ENCODE measurements at regions not wholly inside any gene's neighbourhood (a gene's known extent, or its start where the extent isn't known, plus 50 kb on each side); places are given as distances from the start of the nearest gene placed in this dataset.
A peak's percentile ranks its signal among the peaks of the same experiment; 100 is the strongest.
"Not testable (repeated sequence)": the region's sequence is repeated elsewhere in the genome, so short reads cannot be mapped to it uniquely, and the experiment has no call there.

GRCh38 chr9:100731557-100731956, 153.7 kb downstream of the CAVIN4 start (continued):
- TF ChIP-seq USF2 (CRISPR knock-in tag; IDR thresholded peaks at IDR 0.05), result no peak

- DNase-seq (ENCODE audit: low spot score), result no peak
- no peak for TF ChIP-seq OVOL2 (CRISPR knock-in tag; IDR thresholded peaks at IDR 0.05; ENCODE audit: borderline replicate concordance)
- TF ChIP-seq GTF2I (CRISPR knock-in tag; conservative IDR thresholded peaks at IDR 0.05), result no peak
- no peak for TF ChIP-seq E2F1 (CRISPR knock-in tag; IDR thresholded peaks at IDR 0.05)
- no peak for TF ChIP-seq GABPB1 (CRISPR knock-in tag; IDR thresholded peaks at IDR 0.05)
- TF ChIP-seq NFYB (CRISPR knock-in tag; conservative IDR thresholded peaks at IDR 0.05; ENCODE audit: low read depth), result no peak
- TF ChIP-seq ZNF396 (CRISPR knock-in tag; IDR thresholded peaks at IDR 0.05; ENCODE audit: borderline replicate concordance), result no peak
- TF ChIP-seq MXD4 (CRISPR knock-in tag; IDR thresholded peaks at IDR 0.05; ENCODE audit: borderline replicate concordance), result no peak
- TF ChIP-seq MLX (CRISPR knock-in tag; IDR thresholded peaks at IDR 0.05), result no peak
- no peak for TF ChIP-seq ZNF512 (CRISPR knock-in tag; IDR thresholded peaks at IDR 0.05; ENCODE audit: borderline replicate concordance)
- no peak for TF ChIP-seq ZNF425 (CRISPR knock-in tag; conservative IDR thresholded peaks at IDR 0.05)
- TF ChIP-seq CREM (CRISPR knock-in tag; IDR thresholded peaks at IDR 0.05), result no peak
- no peak for TF ChIP-seq CREB1 (CRISPR knock-in tag; IDR thresholded peaks at IDR 0.05)
- peaks cover 13% of the 10 kb centered on the region for H3K27me3 Mint-ChIP-seq (ENCODE audit: low read depth)
- peaks cover 20% of the 10 kb centered on the region for H3K4me1 Mint-ChIP-seq
- H3K9me3 Mint-ChIP-seq, result peaks cover 28% of the 10 kb centered on the region
- ATAC-seq, result peak; percentile 46
- H3K36me3 Mint-ChIP-seq, result peaks cover 2% of the 10 kb centered on the region; the same call in 1 of the 2 replicates
- CTCF ChIA-PET, result no interaction called here
- no peak overlapping the region for H3K27ac Mint-ChIP-seq
- POLR2A ChIA-PET, result no interaction called here
- no peak overlapping the region for H3K4me3 Mint-ChIP-seq
These were observed 161.3 kb downstream of the CAVIN4 start for GRCh38 chr9:100739208-100739607.

GRCh38 chr9:100739666-100740065, 161.8 kb downstream of the CAVIN4 start:
- ChIA-PET POLR2A (no interaction called here), CTCF (no interaction called here)
- Mint-ChIP-seq H3K36me3 (peaks cover 4% of the 10 kb centered on the region; the same call in 1 of the 2 replicates), H3K4me1 (peaks cover 20% of the 10 kb centered on the region), H3K27ac (no peak overlapping the region), H3K27me3 (ENCODE audit: low read depth) (peaks cover 13% of the 10 kb centered on the region), H3K9me3 (peaks cover 33% of the 10 kb centered on the region), H3K4me3 (no peak overlapping the region)
- DNase-seq (ENCODE audit: low spot score), result peak; percentile 38
- peak; percentile 79 for ATAC-seq
- TF ChIP-seq NFE2L1 (CRISPR knock-in tag; IDR thresholded peaks at IDR 0.05), result peak; percentile 57; the same call in 1 of the 2 replicates
- TF ChIP-seq CBFB (CRISPR knock-in tag; IDR thresholded peaks at IDR 0.05; ENCODE audit: low read depth), result no peak

GRCh38 chr9:100748930-100749329, 171.1 kb downstream of the CAVIN4 start:
- CTCF ChIA-PET, result interaction anchor here (0.6 kb wide), 1 partner anchor 336 kb away, joined by 3 read pairs; no protein-coding TSS in a partner anchor
- Mint-ChIP-seq H3K36me3 (peaks cover 15% of the 10 kb centered on the region), H3K9me3 (peaks cover 68% of the 10 kb centered on the region)
- peak; percentile 35 for DNase-seq (ENCODE audit: low spot score)
- H3K27ac Mint-ChIP-seq; H3K27me3 Mint-ChIP-seq (ENCODE audit: low read depth); H3K4me1 Mint-ChIP-seq; H3K4me3 Mint-ChIP-seq; ATAC-seq; POLR2A ChIA-PET: not testable (repeated sequence)

Measured in WTC11 (cell line).